HCT116 (cell line): ENCODE measurements at regions not wholly inside any gene's neighbourhood (a gene's known extent, or its start where the extent isn't known, plus 50 kb on each side); places are given as distances from the start of the nearest gene placed in this dataset.
"Not testable (repeated sequence)": the region's sequence is repeated elsewhere in the genome, so short reads cannot be mapped to it uniquely, and the experiment has no call there.

ENCODE experiments used
- ATAC-seq: fragments of 200-7000 bp; cut with Tn5 transposase; 2 replicates; pipeline ENCODE4 v1.9.1; 2020; ENCODE audit warnings: mild to moderate bottlenecking, moderate library complexity
- BruUV-seq: library from RNA; stranded (reverse); fragments of 400-500 nt; replicated peaks from 2 replicates; lab custom pipeline; 2021; lab: Mats Ljungman, UMichigan
- CTCF ChIA-PET: fragments of 300-600 bp; sonication (Branson Sonifier 250); formaldehyde crosslinking; loops from one replicate; lab custom pipeline; 2021; ENCODE audit warnings: antibody characterized with exemption; lab: Charles Lee
- POLR2A ChIA-PET: fragments of 300-600, 350-600 bp; sonication (Branson Sonifier 250); formaldehyde crosslinking; loops from one replicate; lab custom pipeline; 2021; ENCODE audit warnings: antibody characterized with exemption; lab: Charles Lee
- RAD21 ChIA-PET, 2 experiments: fragments of 300-600 bp; sonication (Branson Sonifier 250); formaldehyde crosslinking; loops; one replicate each; lab custom pipeline; 2023; ENCODE audit warnings: low total read pairs in 2 of 2; ENCODE audit not compliant: uncharacterized antibody in 2 of 2, unreplicated experiment in 2 of 2, low non-redundant PET in 1 of 2; lab: Charles Lee
- DNase-seq: peaks from one replicate; pipeline ENCODE4 v3.0.0-alpha.2; 2010; ENCODE audit warnings: low read depth, low spot score
- H2AFZ ChIP-seq: fragments of 200-600 bp; shearing (Covaris generic), sonication (generic); 2 replicates; pipeline ENCODE4 v1.6.1; 2017; ENCODE audit warnings: low read depth, mixed run types, mixed read lengths, antibody characterized with exemption, low read length; ENCODE audit not compliant: poor library complexity, severe bottlenecking
- H3K27ac ChIP-seq: 2 replicates; pipeline ENCODE4 v1.5.1; 2012; ENCODE audit warnings: low read depth, low read length
- H3K27me3 ChIP-seq: fragments of 200-600 bp; sonication (generic); 2 replicates; pipeline ENCODE4 v1.6.1; 2016; ENCODE audit warnings: mixed run types, low read length, mixed read lengths; ENCODE audit not compliant: insufficient read depth
- H3K36me3 ChIP-seq, 2 experiments: fragments of 200-500 bp in 1 of 2; fragments of 200-600 bp in 1 of 2; sonication (Bioruptor generic) in 1 of 2; sonication (generic) in 1 of 2; 2 replicates each; pipeline versions ENCODE4 v1.5.1 to v1.6.1; 2014 to 2016; ENCODE audit warnings: low read length in 2 of 2, inconsistent platforms in 1 of 2, mixed read lengths in 1 of 2, mixed run types in 1 of 2; ENCODE audit not compliant: insufficient read depth in 2 of 2, control insufficient read depth in 1 of 2
- H3K4me1 ChIP-seq, 2 experiments: fragments of 200-600 bp in 1 of 2; sonication (generic) in 1 of 2; 2 replicates each; pipeline versions ENCODE4 v1.5.1 to v1.6.1; 2012 to 2017; ENCODE audit warnings: low read length in 2 of 2, inconsistent platforms in 1 of 2, mild to moderate bottlenecking in 1 of 2, mixed read lengths in 1 of 2, mixed run types in 1 of 2, moderate library complexity in 1 of 2; ENCODE audit not compliant: insufficient read depth in 2 of 2, control insufficient read depth in 1 of 2
- H3K4me2 ChIP-seq: fragments of 200-600 bp; sonication (generic); 2 replicates; pipeline ENCODE4 v1.6.1; 2017; ENCODE audit warnings: mixed run types, low read length, mixed read lengths
- H3K4me3 ChIP-seq, 2 experiments: fragments of 200-600 bp in 1 of 2; sonication (generic) in 1 of 2; replicated peaks in 1 of 2; 2 replicates each; pipeline ENCODE4 v1.5.1; 2011 to 2016; ENCODE audit warnings: low read length in 2 of 2, control low read depth in 1 of 2, low read depth in 1 of 2, mild to moderate bottlenecking in 1 of 2, mixed read lengths in 1 of 2, mixed run types in 1 of 2
- H3K79me2 ChIP-seq: fragments of 200-600 bp; sonication (generic); 2 replicates; pipeline ENCODE4 v1.6.1; 2017; ENCODE audit warnings: mild to moderate bottlenecking, mixed run types, low read length, moderate library complexity, mixed read lengths; ENCODE audit not compliant: insufficient read depth
- H3K9ac ChIP-seq: fragments of 200-600 bp; sonication (generic); 2 replicates; pipeline ENCODE4 v1.6.1; 2016; ENCODE audit warnings: low read length, mixed read lengths
- H3K9me2 ChIP-seq: fragments of 200-600 bp; sonication (generic), shearing (Covaris generic); 2 replicates; pipeline ENCODE4 v1.6.1; 2017; ENCODE audit warnings: mixed run types, mild to moderate bottlenecking, moderate library complexity; ENCODE audit not compliant: insufficient read depth
- H3K9me3 ChIP-seq, 2 experiments: fragments of 200-500 bp in 1 of 2; fragments of 200-600 bp in 1 of 2; sonication (Bioruptor generic) in 1 of 2; sonication (generic) in 1 of 2; 2 replicates each; pipeline ENCODE4 v1.6.1; 2014 to 2017; ENCODE audit warnings: low read length in 2 of 2, mixed read lengths in 2 of 2, inconsistent platforms in 1 of 2, low read depth in 1 of 2, mild to moderate bottlenecking in 1 of 2, mixed run types in 1 of 2, moderate library complexity in 1 of 2; ENCODE audit not compliant: control insufficient read depth in 1 of 2, insufficient read depth in 1 of 2
- H4K20me1 ChIP-seq: fragments of 200-600 bp; sonication (generic), shearing (Covaris generic); 2 replicates; pipeline ENCODE4 v1.6.1; 2017; ENCODE audit warnings: mixed run types, mild to moderate bottlenecking, moderate library complexity; ENCODE audit not compliant: insufficient read depth
- CBX3 ChIP-seq: IDR thresholded peaks from 2 replicates; pipeline ENCODE4 v1.6.1; 2012; ENCODE audit warnings: low read depth
- CEBPB ChIP-seq: IDR thresholded peaks from 2 replicates; pipeline ENCODE4 v1.6.1; 2012; ENCODE audit warnings: low read depth
- EZH2 ChIP-seq: fragments of 200-600 bp; sonication (generic); IDR thresholded peaks from 2 replicates; pipeline ENCODE4 v1.6.1; 2017; ENCODE audit warnings: antibody characterized with exemption, mixed run types
- EZH2phosphoT487 ChIP-seq: fragments of 200-600 bp; IDR thresholded peaks from 2 replicates; pipeline ENCODE4 v1.6.1; 2018; ENCODE audit warnings: antibody characterized with exemption, borderline replicate concordance
- FOSL1 ChIP-seq: IDR thresholded peaks from 2 replicates; pipeline ENCODE4 v1.6.1; 2012; ENCODE audit warnings: low read depth
- JUND ChIP-seq: IDR thresholded peaks from 2 replicates; pipeline ENCODE4 v1.6.1; 2012
- POLR2A ChIP-seq: IDR thresholded peaks from 2 replicates; pipeline ENCODE4 v1.7.0; 2011; ENCODE audit warnings: borderline replicate concordance; ENCODE audit not compliant: insufficient read depth, insufficient read length; ENCODE audit errors: extremely low read depth
- RAD21 ChIP-seq: IDR thresholded peaks from 2 replicates; pipeline ENCODE4 v1.6.1; 2012; ENCODE audit warnings: low read depth, mild to moderate bottlenecking
- TCF7L2 ChIP-seq: IDR thresholded peaks from 2 replicates; pipeline ENCODE4 v1.7.0; 2011; ENCODE audit warnings: borderline replicate concordance, inconsistent platforms; ENCODE audit not compliant: insufficient read depth, insufficient read length; ENCODE audit errors: extremely low read depth
- YY1 ChIP-seq: IDR thresholded peaks from 2 replicates; pipeline ENCODE4 v1.6.1; 2011; ENCODE audit warnings: low read length, low read depth, moderate library complexity, mild to moderate bottlenecking; ENCODE audit not compliant: insufficient replicate concordance; ENCODE audit errors: extremely low read depth
- ZFX ChIP-seq: fragments of 450-650 bp; IDR thresholded peaks from 2 replicates; pipeline ENCODE4 v1.6.1; 2017
- intact Hi-C: fragments of 100-400 bp; cut with micrococcal nuclease; formaldehyde crosslinking; loops from 2 replicates; pipeline ENCODE4 v1.10.0; 2022
- TF ChIP-seq, protein P1 (sequence below): IDR thresholded peaks from 2 replicates; pipeline ENCODE4 v1.6.1; 2012
- TF ChIP-seq, protein P2 (sequence below), 3 experiments: fragments of 200-600 bp in 1 of 3; sonication (generic) in 1 of 3; IDR thresholded peaks in 2 of 3; conservative IDR thresholded peaks in 1 of 3; 2 replicates each; pipeline ENCODE4 v1.5.1; 2012 to 2017; ENCODE audit warnings: low read depth in 2 of 3, low read length in 2 of 3, antibody characterized with exemption in 1 of 3, borderline replicate concordance in 1 of 3, control low read depth in 1 of 3, mild to moderate bottlenecking in 1 of 3, mixed read lengths in 1 of 3, mixed run types in 1 of 3, moderate library complexity in 1 of 3; ENCODE audit not compliant: insufficient read depth in 1 of 3
- TF ChIP-seq, protein P3 (sequence below): IDR thresholded peaks from 2 replicates; pipeline ENCODE4 v1.6.1; 2012; ENCODE audit warnings: low read depth

- no peaks in the 10 kb centered on the region for H3K9me3 ChIP-seq
- H3K27ac ChIP-seq = no peak overlapping the region
- TF ChIP-seq TCF7L2 = no peak
- TF ChIP-seq RAD21 = no peak
- no peak for TF ChIP-seq CEBPB
- TF ChIP-seq FOSL1 = no peak
- TF ChIP-seq JUND = no peak
- no peak for TF ChIP-seq EZH2
- TF ChIP-seq, protein P1, sequence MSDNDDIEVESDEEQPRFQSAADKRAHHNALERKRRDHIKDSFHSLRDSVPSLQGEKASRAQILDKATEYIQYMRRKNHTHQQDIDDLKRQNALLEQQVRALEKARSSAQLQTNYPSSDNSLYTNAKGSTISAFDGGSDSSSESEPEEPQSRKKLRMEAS = no peak
- TF ChIP-seq EZH2phosphoT487 = no peak
- no peak for TF ChIP-seq CBX3
- no peak for TF ChIP-seq YY1
- TF ChIP-seq, protein P2, sequence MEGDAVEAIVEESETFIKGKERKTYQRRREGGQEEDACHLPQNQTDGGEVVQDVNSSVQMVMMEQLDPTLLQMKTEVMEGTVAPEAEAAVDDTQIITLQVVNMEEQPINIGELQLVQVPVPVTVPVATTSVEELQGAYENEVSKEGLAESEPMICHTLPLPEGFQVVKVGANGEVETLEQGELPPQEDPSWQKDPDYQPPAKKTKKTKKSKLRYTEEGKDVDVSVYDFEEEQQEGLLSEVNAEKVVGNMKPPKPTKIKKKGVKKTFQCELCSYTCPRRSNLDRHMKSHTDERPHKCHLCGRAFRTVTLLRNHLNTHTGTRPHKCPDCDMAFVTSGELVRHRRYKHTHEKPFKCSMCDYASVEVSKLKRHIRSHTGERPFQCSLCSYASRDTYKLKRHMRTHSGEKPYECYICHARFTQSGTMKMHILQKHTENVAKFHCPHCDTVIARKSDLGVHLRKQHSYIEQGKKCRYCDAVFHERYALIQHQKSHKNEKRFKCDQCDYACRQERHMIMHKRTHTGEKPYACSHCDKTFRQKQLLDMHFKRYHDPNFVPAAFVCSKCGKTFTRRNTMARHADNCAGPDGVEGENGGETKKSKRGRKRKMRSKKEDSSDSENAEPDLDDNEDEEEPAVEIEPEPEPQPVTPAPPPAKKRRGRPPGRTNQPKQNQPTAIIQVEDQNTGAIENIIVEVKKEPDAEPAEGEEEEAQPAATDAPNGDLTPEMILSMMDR (IDR thresholded peaks at IDR 0.05 in 2 of 3, conservative IDR thresholded peaks at IDR 0.05 in 1 of 3; ENCODE audit: borderline replicate concordance in 1 of 3, insufficient read depth in 1 of 3, low read depth in 2 of 3, low read length in 2 of 3) = no peak
- TF ChIP-seq, protein P3, sequence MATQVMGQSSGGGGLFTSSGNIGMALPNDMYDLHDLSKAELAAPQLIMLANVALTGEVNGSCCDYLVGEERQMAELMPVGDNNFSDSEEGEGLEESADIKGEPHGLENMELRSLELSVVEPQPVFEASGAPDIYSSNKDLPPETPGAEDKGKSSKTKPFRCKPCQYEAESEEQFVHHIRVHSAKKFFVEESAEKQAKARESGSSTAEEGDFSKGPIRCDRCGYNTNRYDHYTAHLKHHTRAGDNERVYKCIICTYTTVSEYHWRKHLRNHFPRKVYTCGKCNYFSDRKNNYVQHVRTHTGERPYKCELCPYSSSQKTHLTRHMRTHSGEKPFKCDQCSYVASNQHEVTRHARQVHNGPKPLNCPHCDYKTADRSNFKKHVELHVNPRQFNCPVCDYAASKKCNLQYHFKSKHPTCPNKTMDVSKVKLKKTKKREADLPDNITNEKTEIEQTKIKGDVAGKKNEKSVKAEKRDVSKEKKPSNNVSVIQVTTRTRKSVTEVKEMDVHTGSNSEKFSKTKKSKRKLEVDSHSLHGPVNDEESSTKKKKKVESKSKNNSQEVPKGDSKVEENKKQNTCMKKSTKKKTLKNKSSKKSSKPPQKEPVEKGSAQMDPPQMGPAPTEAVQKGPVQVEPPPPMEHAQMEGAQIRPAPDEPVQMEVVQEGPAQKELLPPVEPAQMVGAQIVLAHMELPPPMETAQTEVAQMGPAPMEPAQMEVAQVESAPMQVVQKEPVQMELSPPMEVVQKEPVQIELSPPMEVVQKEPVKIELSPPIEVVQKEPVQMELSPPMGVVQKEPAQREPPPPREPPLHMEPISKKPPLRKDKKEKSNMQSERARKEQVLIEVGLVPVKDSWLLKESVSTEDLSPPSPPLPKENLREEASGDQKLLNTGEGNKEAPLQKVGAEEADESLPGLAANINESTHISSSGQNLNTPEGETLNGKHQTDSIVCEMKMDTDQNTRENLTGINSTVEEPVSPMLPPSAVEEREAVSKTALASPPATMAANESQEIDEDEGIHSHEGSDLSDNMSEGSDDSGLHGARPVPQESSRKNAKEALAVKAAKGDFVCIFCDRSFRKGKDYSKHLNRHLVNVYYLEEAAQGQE = no peak
- TF ChIP-seq ZFX = no peak
- TF ChIP-seq POLR2A = no peak
- ChIA-PET RAD21 (no interaction called here), CTCF (no interaction called here), POLR2A (no interaction called here)
- ATAC-seq (no peak), DNase-seq (no peak)
- H3K9me2 ChIP-seq = no peaks in the 10 kb centered on the region
- intact Hi-C loops = no loop called here
- no peaks in the 10 kb centered on the region for H3K4me1 ChIP-seq
- H4K20me1 ChIP-seq = no peaks in the 10 kb centered on the region
- H3K79me2 ChIP-seq = no peaks in the 10 kb centered on the region
- H3K4me3 ChIP-seq = no peak overlapping the region
- no peak overlapping the region for H3K4me2 ChIP-seq
- H3K36me3 ChIP-seq = no peaks in the 10 kb centered on the region
- BruUV-seq = no TSS peak
- H3K27me3 ChIP-seq = no peaks in the 10 kb centered on the region
- no peak overlapping the region for H3K9ac ChIP-seq
- no peak overlapping the region for H2AFZ ChIP-seq
Observed at GRCh38 chr3:26029321-26029720, 239.4 kb downstream of the OXSM start.

GRCh38 chr3:26042126-26042525 is 252.2 kb downstream of the OXSM start:
- H3K4me3 ChIP-seq, CTCF ChIA-PET, H3K4me1 ChIP-seq, intact Hi-C loops, H3K79me2 ChIP-seq, H2AFZ ChIP-seq, H3K4me2 ChIP-seq, H3K36me3 ChIP-seq, H3K9ac ChIP-seq, H3K27ac ChIP-seq, RAD21 ChIA-PET, ATAC-seq, H4K20me1 ChIP-seq, H3K9me3 ChIP-seq, POLR2A ChIA-PET, BruUV-seq, H3K9me2 ChIP-seq, H3K27me3 ChIP-seq, DNase-seq: not testable (repeated sequence)
